ENCODE measurements at regions not wholly inside any gene's neighbourhood (a gene's known extent, or its start where the extent isn't known, plus 50 kb on each side); places are given as distances from the start of the nearest gene placed in this dataset.

DNA sequence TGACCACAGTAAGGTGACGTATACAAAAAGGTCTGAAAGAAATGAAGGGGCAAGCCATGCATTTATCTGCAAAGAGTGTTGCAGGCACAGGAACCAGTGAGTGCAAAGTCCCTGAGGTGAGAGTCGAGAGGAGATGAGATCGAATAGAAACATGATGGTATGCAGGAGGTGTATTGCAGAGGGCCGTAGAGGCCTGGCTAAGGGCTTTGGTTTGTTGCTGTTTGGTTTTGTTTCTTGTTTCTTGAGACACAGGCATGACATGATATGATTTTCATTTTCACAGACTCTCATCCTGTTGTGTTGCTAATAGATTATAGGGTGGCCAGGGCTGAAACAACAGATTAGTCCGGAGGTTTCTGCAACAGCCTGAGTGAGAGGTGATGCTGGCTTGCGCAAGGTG is 80.4 kb downstream of the HSPH1 start:
- no peak for DNase-seq (ENCODE audit: low read depth in 2 of 2, low spot score in 1 of 2)

DNA sequence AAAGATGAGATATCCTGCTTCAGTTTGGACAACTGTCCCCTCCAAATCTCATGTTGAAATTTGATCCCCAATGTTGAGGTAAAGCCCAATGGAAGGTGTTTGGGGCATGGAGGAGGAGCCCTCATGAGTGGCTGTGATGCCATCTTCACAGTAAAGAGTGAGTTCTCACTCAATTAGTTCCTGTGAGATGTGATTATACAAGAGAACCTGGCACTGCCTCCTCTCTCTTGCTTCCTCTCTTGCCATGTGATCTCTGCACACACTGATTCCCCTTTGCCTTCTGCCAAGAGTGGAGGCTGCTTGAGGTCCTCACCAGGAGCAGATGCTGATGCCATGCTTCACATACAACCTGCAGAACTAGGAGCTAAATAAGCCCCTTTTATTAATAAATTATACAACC is 86.9 kb downstream of the HSPH1 start:
- DNase-seq (ENCODE audit: low read depth in 2 of 2, low spot score in 1 of 2), result no peak

DNA sequence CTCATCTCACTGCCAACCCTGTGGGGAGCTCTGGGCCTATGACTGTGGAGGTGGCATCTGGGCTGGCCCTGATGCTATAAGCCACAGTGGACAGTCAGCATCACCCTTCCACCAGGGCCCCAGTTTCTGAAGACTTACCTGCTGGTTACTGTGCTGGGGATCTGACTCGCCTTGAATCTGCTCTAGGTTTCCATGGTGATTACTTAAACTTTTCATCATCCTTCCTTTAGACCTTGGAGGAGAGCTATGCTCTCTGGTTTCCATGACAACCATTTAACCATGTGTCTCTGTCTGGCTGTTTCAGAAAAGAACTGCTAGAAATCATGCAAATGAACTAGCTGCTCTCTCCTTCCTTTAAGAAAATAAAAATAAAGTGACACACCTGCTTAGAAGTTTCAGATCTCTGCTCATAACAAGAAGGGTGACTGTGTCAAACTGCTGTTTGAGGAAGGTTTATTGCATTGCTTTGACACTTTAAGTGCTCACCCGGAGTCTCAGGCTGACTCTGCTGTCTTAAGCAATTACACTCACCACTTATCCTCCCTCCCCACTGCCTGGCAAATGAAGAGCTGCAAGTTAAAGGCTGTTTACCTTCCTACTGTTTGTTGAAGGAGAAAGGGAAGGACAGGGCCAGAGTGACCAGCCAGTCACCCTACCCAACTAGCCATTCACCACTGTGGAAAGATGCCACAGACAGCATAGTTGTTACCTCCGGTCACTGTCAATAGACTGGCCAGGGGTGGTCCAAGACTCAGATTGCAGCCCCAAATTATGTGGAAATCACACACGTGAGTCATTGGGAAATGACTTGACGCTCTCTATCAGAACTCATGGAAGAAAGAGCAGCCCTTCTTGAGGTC is 87.6 kb downstream of the HSPH1 start:
- DNase-seq (ENCODE audit: low read depth in 2 of 2, low spot score in 1 of 2), result no peak

DNA sequence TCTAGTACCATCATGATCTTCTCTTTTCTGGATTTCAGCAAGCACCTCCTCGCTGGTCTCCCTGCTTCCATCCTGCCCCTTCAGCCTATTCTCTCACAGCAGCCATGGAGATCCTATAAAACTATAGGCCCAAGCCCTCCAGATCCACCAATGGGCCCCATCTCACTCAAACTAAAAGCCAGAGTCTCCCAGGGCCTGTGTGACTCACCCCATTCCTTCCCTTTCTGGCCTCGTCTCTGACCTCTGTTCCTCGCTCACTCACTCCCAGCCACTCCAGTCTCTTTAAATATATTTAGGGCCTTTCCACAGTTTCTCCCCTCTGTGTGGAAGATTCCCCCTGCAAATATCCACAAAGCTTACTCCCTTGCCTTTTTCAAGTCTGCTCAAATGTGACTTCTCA is 89.7 kb downstream of the HSPH1 start:
- DNase-seq (ENCODE audit: low read depth in 2 of 2, low spot score in 1 of 2), result no peak

DNA sequence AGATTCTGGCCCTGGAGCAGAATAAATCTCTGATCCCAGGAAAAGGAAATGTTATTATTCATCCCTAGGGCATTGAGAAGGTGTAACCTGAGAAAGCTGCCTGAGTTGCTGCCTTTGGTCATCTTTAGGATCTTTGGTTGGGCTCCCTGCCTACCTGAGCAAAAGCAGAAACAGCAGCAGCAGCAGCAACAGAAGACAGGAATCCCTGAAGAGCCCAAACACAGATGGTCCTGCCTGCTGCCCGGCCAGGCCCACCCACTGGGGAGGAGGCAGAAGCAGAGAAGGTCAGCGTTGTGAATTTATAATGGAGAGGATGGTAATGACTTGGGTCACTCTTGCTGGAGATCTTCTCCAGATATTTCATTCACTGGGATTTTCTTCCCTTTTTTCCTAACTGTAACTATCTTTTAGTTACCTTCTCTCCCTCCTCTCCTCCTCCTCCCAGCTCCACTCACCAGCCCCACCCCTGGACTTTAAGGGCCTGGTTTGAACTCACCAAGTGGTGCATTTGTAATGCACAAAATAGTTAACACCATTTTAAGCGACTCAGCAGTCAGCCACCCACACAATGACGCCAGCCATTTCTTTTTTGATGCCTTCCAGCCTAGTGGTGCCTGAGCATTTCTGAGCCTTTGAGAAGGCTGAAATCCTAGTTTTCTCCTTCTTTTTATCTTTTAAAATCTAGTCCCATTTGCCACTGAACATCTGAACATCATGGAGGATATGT is 91.7 kb downstream of the HSPH1 start:
- DNase-seq (ENCODE audit: low read depth in 2 of 2, low spot score in 1 of 2), result no peak

DNA sequence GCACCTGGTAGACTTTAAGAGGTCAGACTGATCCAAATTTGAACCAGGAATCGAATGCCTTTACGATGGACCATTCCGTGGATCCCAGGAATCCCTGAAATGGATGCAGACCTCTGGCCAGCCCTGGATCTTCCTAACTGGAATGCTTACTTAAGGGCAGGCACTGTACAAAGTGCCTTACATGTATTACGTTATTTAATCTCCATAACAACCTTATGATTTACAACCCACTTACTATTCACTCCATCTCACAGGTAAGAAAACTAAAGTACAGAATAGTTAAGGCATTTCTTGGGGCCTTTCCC is 93.6 kb downstream of the HSPH1 start:
- DNase-seq (ENCODE audit: low read depth in 2 of 2, low spot score in 1 of 2), result no peak

DNA sequence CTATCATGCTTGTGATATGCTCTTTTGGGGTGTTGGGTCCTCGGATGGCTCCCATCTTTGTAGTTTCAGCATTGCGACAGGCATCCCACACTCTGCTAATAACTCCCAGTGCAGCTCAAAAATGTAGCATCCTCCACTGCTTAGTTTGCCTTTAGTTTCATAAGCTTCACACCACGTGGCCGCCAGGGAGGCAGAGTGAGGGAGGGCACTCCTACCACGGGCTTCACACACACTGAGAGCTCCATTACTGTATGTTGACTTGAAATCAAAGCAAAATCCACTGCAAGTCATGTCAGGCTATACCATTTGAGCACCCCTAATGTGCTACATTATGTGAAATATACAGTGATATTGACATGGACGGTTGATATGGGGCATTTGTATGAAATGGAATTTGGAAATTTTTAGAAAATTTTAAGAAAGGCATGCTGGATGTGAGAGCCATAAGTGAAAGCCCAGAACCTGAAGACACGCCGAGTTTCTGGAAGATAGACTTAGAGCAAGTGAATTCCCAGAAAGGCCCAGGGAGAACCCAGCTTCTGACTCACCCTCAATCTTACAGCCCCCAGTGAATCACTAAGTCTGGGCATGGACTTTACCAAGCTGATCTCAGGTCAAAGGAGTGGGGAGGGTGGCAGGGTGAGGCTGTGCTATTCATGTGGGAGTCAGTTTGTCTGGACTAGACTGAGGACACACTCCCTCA is 94.1 kb downstream of the HSPH1 start:
- DNase-seq (ENCODE audit: low read depth in 2 of 2, low spot score in 1 of 2), result no peak

DNA sequence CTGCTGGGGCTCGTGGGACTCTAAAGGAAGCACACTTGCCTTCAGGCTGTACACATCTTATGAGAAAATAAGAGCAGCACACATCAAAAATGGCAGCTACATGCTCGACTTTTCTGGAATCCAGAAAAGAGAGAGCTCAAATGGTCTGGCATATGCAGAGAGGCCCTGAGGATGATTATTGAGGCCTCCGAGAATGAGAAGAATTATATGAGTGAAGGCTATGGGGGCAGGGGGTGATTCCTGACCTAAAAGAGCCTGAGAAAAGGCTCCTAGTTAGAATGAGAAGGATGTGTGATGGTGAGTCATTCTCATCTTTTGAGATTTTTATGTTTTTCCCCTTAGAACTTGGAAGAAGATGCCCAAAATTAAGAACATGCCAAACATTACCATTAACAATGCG is 97.1 kb downstream of the HSPH1 start:
- DNase-seq (ENCODE audit: low read depth in 2 of 2, low spot score in 1 of 2), result no peak

DNA sequence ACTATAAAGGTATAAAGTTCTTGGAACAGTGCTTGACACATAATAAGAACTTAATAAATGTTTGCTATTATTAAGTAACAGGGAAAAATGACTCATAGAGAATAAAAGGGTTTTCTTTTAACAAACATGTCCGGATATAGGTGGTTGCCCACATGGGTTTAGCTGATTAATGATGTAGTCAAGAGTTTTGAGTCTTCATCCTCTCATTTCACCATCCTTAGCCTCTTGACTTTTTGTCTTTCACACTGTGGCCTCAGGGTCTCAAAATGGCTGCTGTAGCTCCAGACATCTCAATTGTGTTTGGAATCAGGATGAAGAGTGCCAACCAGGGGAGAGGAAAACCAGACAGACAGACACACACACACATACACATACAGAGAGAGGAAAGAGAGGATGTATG is 97.9 kb downstream of the HSPH1 start:
- no peak for DNase-seq (ENCODE audit: low read depth in 2 of 2, low spot score in 1 of 2)

DNA sequence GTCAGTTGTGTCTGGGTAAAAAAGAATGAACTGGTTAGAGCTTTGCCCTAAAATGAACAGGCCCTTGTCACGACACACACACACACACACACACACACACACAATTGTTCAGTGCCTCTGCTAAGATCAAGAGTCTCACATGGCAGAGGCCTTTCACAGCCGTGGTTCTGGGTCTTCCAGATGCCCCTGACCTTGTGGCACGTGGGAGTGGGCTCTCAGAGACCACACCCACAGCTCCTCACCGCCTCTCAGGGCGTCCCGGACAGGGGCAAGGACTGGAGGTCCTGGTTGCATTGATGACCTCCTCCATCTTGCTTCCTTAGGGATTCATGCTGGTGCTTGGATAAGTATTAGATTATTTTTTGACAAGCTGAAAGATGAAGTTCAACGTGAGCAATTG is 101.0 kb downstream of the HSPH1 start:
- no peak for DNase-seq (ENCODE audit: low read depth in 2 of 2, low spot score in 1 of 2)

DNA sequence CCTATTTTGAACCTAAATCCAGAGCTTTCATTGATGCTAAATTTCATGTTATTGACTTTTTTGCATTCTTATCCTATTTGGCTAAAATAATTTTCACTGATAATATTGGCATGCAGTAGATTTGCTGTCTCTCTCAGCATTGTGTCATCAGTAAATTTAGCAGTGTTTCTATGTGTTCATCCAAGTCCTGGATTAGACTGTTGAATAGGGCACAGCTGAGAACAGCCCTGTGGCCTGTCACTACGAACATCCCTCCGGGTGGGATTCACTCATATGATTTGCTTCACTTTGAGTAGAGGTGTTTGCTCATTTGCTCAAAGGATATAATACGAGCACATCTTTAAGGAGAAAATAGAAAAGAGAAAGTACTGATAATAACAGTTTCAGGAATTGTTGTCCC is 101.5 kb downstream of the HSPH1 start:
- no peak for DNase-seq (ENCODE audit: low read depth in 2 of 2, low spot score in 1 of 2)

DNA sequence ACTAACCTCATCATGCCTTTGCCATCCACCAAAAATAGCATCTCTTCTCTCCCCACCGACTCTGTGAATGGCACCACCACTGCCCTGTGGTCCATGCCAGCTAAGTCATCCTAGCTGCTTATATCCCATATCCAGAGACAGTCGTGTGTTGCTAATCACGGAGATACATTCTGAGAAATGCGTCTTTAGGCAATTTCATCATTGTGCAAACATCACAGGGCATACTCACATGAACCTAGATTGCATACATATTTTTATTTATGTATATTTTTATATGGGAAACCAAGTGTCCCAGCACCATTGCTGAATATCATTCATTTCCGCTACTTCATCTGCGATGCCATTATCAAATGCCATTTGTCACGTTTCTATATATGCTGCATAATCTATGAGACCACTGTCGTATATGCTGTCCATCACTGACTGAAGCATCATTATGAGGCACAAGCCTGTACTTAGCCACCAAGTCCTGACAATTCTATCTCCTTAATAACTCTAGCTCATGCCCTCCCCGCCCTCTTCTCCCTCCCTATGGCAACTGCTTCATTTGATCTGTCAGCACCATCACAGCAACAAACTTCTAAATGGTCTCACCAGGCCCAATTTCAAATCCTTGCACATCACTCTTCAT is 104.2 kb downstream of the HSPH1 start:
- no peak for DNase-seq (ENCODE audit: low read depth in 2 of 2, low spot score in 1 of 2)

DNA sequence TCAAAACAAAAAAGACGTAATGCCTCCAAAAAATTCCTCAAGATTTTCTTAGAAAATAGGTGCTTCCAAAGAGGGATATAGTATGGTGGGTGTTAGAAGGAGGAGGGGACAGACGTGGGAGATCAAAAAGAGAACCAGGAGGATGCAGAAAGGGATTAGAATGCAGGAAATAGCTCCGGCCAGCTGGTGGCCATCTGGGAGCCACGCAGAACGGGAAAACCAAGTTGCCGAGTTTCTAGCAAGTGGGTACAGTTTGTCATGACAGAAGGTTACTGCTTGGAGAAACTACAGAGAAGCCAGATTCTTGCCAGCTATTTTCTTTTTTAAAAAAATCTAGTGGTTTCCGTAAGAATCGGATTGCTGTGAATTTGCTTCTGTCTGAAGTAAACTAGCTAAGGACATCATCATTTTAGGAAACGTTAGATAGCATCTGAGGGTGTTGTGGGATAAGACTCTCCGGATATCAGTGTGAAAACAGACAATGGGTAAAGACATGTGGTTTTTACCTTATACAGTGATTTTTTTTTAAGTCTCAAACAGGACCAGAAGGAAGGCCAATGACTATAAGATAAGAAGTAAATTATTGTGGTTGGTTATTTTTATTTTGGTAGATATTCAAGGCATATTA is 104.9 kb downstream of the HSPH1 start:
- DNase-seq (ENCODE audit: low read depth in 2 of 2, low spot score in 1 of 2), result no peak

DNA sequence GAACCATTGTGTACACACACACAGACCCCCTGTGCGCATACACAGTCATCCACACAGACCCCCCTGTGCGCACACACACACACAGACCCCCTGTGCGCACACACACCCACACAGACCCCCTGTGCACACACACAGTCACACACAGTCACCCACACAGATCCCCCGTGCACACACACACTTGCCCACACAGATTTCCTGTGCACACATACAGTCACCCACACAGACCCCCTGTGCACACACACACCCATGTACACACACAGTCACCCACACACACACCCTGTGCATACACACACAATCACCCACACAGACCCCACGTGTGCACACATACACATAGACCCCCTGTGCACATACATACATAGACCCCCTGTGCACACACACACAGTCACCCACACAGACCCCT is 106.1 kb downstream of the HSPH1 start:
- no peak for DNase-seq (ENCODE audit: low read depth in 2 of 2, low spot score in 1 of 2)

DNA sequence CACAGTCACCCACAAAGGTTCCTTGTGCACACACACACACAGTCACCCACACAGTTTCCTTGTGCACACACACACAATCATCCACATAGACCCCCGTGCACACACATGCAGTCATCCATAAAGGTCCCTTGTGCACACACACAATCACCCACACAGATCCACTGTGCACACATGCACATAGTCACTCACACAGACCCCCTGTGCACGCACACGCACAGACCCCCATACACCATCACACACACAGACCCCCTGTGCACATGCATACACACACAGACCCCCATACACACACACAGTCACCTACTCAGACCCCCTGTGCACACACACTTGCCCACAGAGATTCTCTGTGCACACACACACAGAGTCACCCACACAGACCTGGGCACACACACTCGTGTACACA is 107.1 kb downstream of the HSPH1 start:
- DNase-seq (ENCODE audit: low read depth in 2 of 2, low spot score in 1 of 2), result no peak

DNA sequence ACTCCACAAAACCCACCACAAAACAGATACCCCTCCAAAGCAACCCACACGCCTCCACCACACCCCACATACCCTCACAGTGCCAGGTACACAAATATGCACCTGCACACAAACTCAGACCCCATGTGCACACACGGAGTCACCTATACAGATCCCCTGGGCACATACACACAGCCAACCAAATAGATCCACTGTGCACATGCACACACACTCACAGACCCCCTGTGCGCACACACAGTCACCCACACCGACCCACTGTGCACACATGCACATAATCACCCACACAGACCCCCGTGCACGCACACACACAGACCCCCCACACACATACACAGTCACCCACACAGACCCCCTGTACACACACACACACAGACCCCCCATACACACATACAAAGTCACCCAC is 107.8 kb downstream of the HSPH1 start:
- DNase-seq (ENCODE audit: low read depth in 2 of 2, low spot score in 1 of 2), result no peak

DNA sequence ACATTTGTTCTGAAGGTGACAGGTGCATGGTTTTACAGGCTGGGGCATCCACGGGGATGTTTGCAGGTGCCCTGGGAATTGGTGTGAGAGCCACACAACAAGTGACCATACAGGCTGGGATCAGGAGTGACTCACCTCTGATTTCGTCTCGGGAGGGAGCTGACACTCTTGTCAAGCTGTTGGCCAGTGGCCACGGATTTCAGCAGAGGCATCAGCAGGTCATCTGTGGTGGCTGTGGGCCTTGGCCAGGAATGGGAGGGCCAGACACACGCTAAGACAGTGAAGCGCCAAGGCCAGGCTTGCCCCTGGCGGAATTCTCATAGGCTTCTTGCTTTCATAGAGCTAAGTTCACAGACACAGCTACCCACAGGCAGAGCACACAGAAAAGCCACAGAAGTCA is 108.6 kb downstream of the HSPH1 start:
- no peak for DNase-seq (ENCODE audit: low read depth in 2 of 2, low spot score in 1 of 2)

DNA sequence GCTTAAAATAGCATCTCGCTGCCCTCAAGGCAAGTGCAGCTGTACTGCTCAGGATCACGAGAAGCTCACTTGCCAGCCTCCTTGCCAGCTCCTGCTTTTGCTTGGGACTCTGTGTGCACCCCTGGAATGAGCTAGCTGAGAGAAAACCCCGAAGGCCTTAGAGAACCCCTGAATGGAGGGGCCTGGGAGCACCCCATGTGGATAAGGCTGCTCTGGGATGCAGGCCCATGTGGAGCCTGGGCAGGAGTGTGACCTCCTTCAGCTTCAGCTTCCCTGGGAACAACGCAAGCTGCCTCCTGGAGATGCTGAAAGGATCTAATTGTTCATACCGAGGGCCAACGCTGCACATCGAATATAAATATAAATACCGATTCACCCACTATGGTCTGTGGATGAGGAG is 109.2 kb downstream of the HSPH1 start:
- DNase-seq (ENCODE audit: low read depth in 2 of 2, low spot score in 1 of 2), result no peak

DNA sequence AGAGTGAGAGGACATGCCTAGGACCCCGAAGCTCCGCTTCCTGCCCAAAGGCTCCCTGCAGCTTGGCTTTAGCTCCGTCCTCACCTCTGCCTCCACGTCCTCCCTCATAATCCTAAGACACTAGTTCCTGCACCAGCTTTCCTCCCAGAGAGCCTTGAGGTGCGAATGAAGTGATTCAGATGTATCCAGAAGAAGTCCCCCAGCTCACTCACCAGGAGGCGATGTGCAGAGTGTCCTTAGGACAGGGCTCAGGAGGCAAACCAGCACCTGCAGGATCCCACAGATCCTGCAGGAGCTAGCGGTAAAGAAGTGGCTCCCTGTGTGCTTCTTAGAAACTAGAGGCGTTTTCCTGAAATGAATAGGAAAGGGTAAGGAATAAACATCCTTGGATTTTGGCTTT is 109.7 kb downstream of the HSPH1 start:
- no peak for DNase-seq (ENCODE audit: low read depth in 2 of 2, low spot score in 1 of 2)

DNA sequence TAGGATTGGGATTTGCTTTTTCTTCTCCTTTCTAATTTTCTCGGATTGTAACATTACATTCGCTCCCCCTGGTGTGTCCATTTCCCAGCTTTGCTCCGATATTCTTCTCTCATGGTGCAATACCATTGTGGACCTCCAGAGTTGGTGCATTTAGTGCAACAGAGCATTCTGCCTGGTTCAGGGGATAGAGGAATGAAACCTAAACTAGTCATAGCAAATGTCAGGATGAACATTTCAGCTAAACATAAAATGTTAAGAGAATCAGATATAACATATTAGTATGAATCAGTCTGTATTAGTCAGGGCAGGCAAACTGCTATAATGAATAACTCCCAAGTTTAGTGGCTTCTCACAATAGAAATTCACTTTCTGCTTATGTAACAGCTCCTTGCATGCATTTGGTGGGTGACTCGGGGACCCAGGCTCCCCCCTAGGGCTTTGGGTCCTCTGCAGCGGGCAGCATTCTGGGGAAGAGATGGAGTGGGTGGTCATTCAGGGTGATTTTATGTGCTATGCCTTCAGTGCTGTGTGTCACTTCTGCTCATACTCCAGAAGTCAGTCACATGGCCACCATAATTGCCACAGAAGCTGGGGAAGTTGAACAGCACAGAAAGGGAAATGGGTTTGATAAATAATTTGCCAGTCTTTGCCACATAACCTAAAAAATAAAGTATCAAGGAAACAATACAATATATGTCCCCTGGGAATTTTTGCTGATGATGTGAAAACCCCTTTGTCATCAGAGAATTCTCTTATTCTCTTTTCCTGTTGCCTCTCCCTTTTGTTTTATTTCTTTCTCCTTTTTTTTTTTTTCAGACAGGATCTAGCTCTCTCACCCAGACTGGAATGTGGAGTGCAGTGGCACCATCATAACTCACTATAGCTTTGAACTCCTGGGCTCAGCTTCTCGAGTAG is 111.0 kb downstream of the HSPH1 start:
- no peak for DNase-seq (ENCODE audit: low read depth in 2 of 2, low spot score in 1 of 2)
